Inferior parietal cortex (tissue), 1 donor: ENCODE measurements at regions not wholly inside any gene's neighbourhood (a gene's known extent, or its start where the extent isn't known, plus 50 kb on each side); places are given as distances from the start of the nearest gene placed in this dataset.
"Not testable (repeated sequence)": the region's sequence is repeated elsewhere in the genome, so short reads cannot be mapped to it uniquely, and the experiment has no call there.

Source experiments
- DNase-seq: peaks from one replicate; pipeline ENCODE4 v3.0.0-alpha.2; 2016; ENCODE audit errors: extremely low spot score

- DNase-seq: no peak
Observed at GRCh38 chr5:117435203-117435602, 860.6 kb upstream of the SEMA6A start.

GRCh38 chr5:117434254-117434653, 859.6 kb upstream of the SEMA6A start:
- no peak for DNase-seq

- no peak for DNase-seq
Observed at GRCh38 chr5:117433818-117434217, 859.2 kb upstream of the SEMA6A start.

- no peak for DNase-seq
Observed at GRCh38 chr5:117431091-117431490, 856.5 kb upstream of the SEMA6A start.

GRCh38 chr5:117425163-117425562, 850.5 kb upstream of the SEMA6A start:
- no peak for DNase-seq

GRCh38 chr5:117424559-117424958, 849.9 kb upstream of the SEMA6A start:
- no peak for DNase-seq

GRCh38 chr5:117417501-117417900, 842.9 kb upstream of the SEMA6A start:
- DNase-seq: no peak

GRCh38 chr5:117414926-117415325, 840.3 kb upstream of the SEMA6A start:
- DNase-seq: no peak

- no peak for DNase-seq
Observed at GRCh38 chr5:117411701-117412100, 837.1 kb upstream of the SEMA6A start.

- DNase-seq: no peak
Observed at GRCh38 chr5:117405197-117405596, 830.6 kb upstream of the SEMA6A start.

GRCh38 chr5:117394506-117395157, 820.0 kb upstream of the SEMA6A start:
- no peak for DNase-seq

- DNase-seq: no peak
Observed at GRCh38 chr5:117393125-117393524, 818.5 kb upstream of the SEMA6A start.

- no peak for DNase-seq
Observed at GRCh38 chr5:117380316-117380715, 805.7 kb upstream of the SEMA6A start.

- DNase-seq: no peak
Observed at GRCh38 chr5:117379521-117379920, 804.9 kb upstream of the SEMA6A start.

GRCh38 chr5:117376748-117377147, 802.1 kb upstream of the SEMA6A start:
- no peak for DNase-seq

GRCh38 chr5:117359895-117360294, 785.3 kb upstream of the SEMA6A start:
- DNase-seq: no peak

- DNase-seq: no peak
Observed at GRCh38 chr5:117357886-117358285, 783.3 kb upstream of the SEMA6A start.

- DNase-seq: no peak
Observed at GRCh38 chr5:117347280-117347679, 772.7 kb upstream of the SEMA6A start.

- not testable (repeated sequence) for DNase-seq
Observed at GRCh38 chr5:117343726-117344125, 769.1 kb upstream of the SEMA6A start.

- no peak for DNase-seq
Observed at GRCh38 chr5:117337064-117337749, 762.6 kb upstream of the SEMA6A start.

- no peak for DNase-seq
Observed at GRCh38 chr5:117336208-117336607, 761.6 kb upstream of the SEMA6A start.

GRCh38 chr5:117333011-117333410, 758.4 kb upstream of the SEMA6A start:
- DNase-seq: no peak

GRCh38 chr5:117332341-117332740, 757.7 kb upstream of the SEMA6A start:
- DNase-seq: no peak

- no peak for DNase-seq
Observed at GRCh38 chr5:117327511-117327910, 752.9 kb upstream of the SEMA6A start.
